Erythroblast (primary cell): ENCODE measurements at regions not wholly inside any gene's neighbourhood (a gene's known extent, or its start where the extent isn't known, plus 50 kb on each side); places are given as distances from the start of the nearest gene placed in this dataset.

Experiments
- GATA1 ChIP-seq: IDR thresholded peaks from 2 replicates; pipeline ENCODE4 v1.6.1; 2011; ENCODE audit warnings: low read depth, mild to moderate bottlenecking, control low read depth, low read length, moderate library complexity
- POLR2A ChIP-seq: IDR thresholded peaks from 2 replicates; pipeline ENCODE4 v1.6.1; 2011; ENCODE audit warnings: mild to moderate bottlenecking, low read length

- TF ChIP-seq POLR2A (no peak), GATA1 (no peak)
Measured at GRCh38 chr6:24016286-24016685, 109.7 kb upstream of the NRSN1 start.
